ENCODE measurements at regions not wholly inside any gene's neighbourhood (a gene's known extent, or its start where the extent isn't known, plus 50 kb on each side); places are given as distances from the start of the nearest gene placed in this dataset.

DNA sequence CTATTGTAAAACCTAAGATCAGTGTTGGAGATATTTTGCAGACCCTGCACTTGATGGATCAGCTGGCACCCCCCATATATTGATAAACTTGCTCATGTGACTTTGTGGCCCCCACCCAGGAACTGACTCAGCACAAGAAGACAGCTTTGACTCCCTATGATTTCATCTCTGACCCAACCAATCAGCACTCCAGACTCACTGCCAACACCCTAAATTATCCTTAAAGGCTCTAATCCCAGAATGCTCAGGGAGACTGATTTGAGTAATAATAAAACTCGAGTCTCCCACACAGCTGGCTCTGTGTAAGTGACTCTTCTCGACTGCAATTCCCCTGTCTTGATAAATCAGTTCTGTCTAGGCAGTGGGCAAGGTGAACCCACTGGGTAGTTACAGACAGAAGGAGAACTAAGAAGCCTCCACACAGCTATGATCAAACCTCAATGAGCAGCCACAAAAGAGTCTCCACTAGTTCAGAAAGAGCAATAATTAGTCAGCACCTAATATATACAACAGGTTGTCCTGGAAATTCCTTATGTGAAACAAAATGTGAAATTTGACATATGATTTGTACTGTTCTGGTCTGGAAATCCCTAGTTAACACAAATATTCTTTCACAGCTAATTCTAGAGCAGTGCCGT, 52.2 kb downstream of the ACTL7B start:
- TF ChIP-seq, protein P1, sequence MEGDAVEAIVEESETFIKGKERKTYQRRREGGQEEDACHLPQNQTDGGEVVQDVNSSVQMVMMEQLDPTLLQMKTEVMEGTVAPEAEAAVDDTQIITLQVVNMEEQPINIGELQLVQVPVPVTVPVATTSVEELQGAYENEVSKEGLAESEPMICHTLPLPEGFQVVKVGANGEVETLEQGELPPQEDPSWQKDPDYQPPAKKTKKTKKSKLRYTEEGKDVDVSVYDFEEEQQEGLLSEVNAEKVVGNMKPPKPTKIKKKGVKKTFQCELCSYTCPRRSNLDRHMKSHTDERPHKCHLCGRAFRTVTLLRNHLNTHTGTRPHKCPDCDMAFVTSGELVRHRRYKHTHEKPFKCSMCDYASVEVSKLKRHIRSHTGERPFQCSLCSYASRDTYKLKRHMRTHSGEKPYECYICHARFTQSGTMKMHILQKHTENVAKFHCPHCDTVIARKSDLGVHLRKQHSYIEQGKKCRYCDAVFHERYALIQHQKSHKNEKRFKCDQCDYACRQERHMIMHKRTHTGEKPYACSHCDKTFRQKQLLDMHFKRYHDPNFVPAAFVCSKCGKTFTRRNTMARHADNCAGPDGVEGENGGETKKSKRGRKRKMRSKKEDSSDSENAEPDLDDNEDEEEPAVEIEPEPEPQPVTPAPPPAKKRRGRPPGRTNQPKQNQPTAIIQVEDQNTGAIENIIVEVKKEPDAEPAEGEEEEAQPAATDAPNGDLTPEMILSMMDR (conservative IDR thresholded peaks at IDR 0.05; ENCODE audit: low read depth, low read length), result no peak
- no peak for TF ChIP-seq EZH2 (IDR thresholded peaks at IDR 0.05; ENCODE audit: low read length, unreplicated experiment)
